ENCODE measurements at regions not wholly inside any gene's neighbourhood (a gene's known extent, or its start where the extent isn't known, plus 50 kb on each side); places are given as distances from the start of the nearest gene placed in this dataset.

- H3K27ac ChIP-seq (ENCODE audit: low read length): no peak overlapping the region
- ATAC-seq (ENCODE audit: insufficient read depth, low read depth): no peak
- no peak for DNase-seq
- H2AFZ ChIP-seq (ENCODE audit: low read depth, low read length): no peak overlapping the region
- no peaks in the 10 kb centered on the region for H3K27me3 ChIP-seq (ENCODE audit: insufficient read depth, low read length, poor library complexity)
- no peak overlapping the region for H3K4me3 ChIP-seq (ENCODE audit: low read depth in 1 of 2, low read length in 2 of 2)
- H3K36me3 ChIP-seq (ENCODE audit: insufficient read depth, low read length): no peaks in the 10 kb centered on the region
- no peaks in the 10 kb centered on the region for H3K79me2 ChIP-seq (ENCODE audit: insufficient read depth, low read length)
- H4K20me1 ChIP-seq (ENCODE audit: insufficient read depth, low read length): no peaks in the 10 kb centered on the region
- TF ChIP-seq CTCF (IDR thresholded peaks at IDR 0.05; ENCODE audit: borderline replicate concordance, extremely low read depth, low read length, poor library complexity, severe bottlenecking) (no peak), EZH2 (IDR thresholded peaks at IDR 0.05; ENCODE audit: borderline replicate concordance, low read depth, low read length, severe bottlenecking) (no peak)
- no peak overlapping the region for H3K4me2 ChIP-seq (ENCODE audit: insufficient read depth, low read length)
- no peaks in the 10 kb centered on the region for H3K9me3 ChIP-seq (ENCODE audit: insufficient read depth, low read length, severe bottlenecking)
- no peaks in the 10 kb centered on the region for H3K4me1 ChIP-seq (ENCODE audit: insufficient read depth, low read length)
- H3K9ac ChIP-seq (ENCODE audit: low read depth, low read length): no peak overlapping the region
Measured at GRCh38 chr3:64381367-64381766, 156.1 kb upstream of the PRICKLE2 start.

- no peaks in the 10 kb centered on the region for H3K9me3 ChIP-seq (ENCODE audit: insufficient read depth, low read length, severe bottlenecking)
- H3K4me2 ChIP-seq (ENCODE audit: insufficient read depth, low read length): no peak overlapping the region
- H3K27ac ChIP-seq (ENCODE audit: low read length): no peak overlapping the region
- no peaks in the 10 kb centered on the region for H3K36me3 ChIP-seq (ENCODE audit: insufficient read depth, low read length)
- H3K27me3 ChIP-seq (ENCODE audit: insufficient read depth, low read length, poor library complexity): no peaks in the 10 kb centered on the region
- no peak overlapping the region for H3K9ac ChIP-seq (ENCODE audit: low read depth, low read length)
- no peak for TF ChIP-seq CTCF (IDR thresholded peaks at IDR 0.05; ENCODE audit: borderline replicate concordance, extremely low read depth, low read length, poor library complexity, severe bottlenecking)
- TF ChIP-seq EZH2 (IDR thresholded peaks at IDR 0.05; ENCODE audit: borderline replicate concordance, low read depth, low read length, severe bottlenecking): no peak
- DNase-seq (no peak), ATAC-seq (ENCODE audit: insufficient read depth, low read depth) (no peak)
- no peaks in the 10 kb centered on the region for H3K4me1 ChIP-seq (ENCODE audit: insufficient read depth, low read length)
- H3K4me3 ChIP-seq (ENCODE audit: low read depth in 1 of 2, low read length in 2 of 2): no peak overlapping the region
- no peak overlapping the region for H2AFZ ChIP-seq (ENCODE audit: low read depth, low read length)
- H4K20me1 ChIP-seq (ENCODE audit: insufficient read depth, low read length): no peaks in the 10 kb centered on the region
- no peaks in the 10 kb centered on the region for H3K79me2 ChIP-seq (ENCODE audit: insufficient read depth, low read length)
Measured at GRCh38 chr3:64380546-64380945, 155.3 kb upstream of the PRICKLE2 start.

GRCh38 chr3:64379221-64379620, 154.0 kb upstream of the PRICKLE2 start:
- ATAC-seq (ENCODE audit: insufficient read depth, low read depth) (no peak), DNase-seq (no peak)
- Histone ChIP-seq H2AFZ (ENCODE audit: low read depth, low read length) (no peak overlapping the region), H3K36me3 (ENCODE audit: insufficient read depth, low read length) (no peaks in the 10 kb centered on the region), H4K20me1 (ENCODE audit: insufficient read depth, low read length) (no peaks in the 10 kb centered on the region), H3K27ac (ENCODE audit: low read length) (no peak overlapping the region), H3K79me2 (ENCODE audit: insufficient read depth, low read length) (no peaks in the 10 kb centered on the region), H3K4me2 (ENCODE audit: insufficient read depth, low read length) (no peak overlapping the region), H3K9ac (ENCODE audit: low read depth, low read length) (no peak overlapping the region), H3K9me3 (ENCODE audit: insufficient read depth, low read length, severe bottlenecking) (no peaks in the 10 kb centered on the region), H3K4me1 (ENCODE audit: insufficient read depth, low read length) (no peaks in the 10 kb centered on the region), H3K27me3 (ENCODE audit: insufficient read depth, low read length, poor library complexity) (no peaks in the 10 kb centered on the region), H3K4me3 (ENCODE audit: low read depth in 1 of 2, low read length in 2 of 2) (no peak overlapping the region)
- TF ChIP-seq EZH2 (IDR thresholded peaks at IDR 0.05; ENCODE audit: borderline replicate concordance, low read depth, low read length, severe bottlenecking) (no peak), CTCF (IDR thresholded peaks at IDR 0.05; ENCODE audit: borderline replicate concordance, extremely low read depth, low read length, poor library complexity, severe bottlenecking) (no peak)

- no peaks in the 10 kb centered on the region for H3K27me3 ChIP-seq (ENCODE audit: insufficient read depth, low read length, poor library complexity)
- no peak overlapping the region for H2AFZ ChIP-seq (ENCODE audit: low read depth, low read length)
- H3K36me3 ChIP-seq (ENCODE audit: insufficient read depth, low read length): no peaks in the 10 kb centered on the region
- ATAC-seq (ENCODE audit: insufficient read depth, low read depth) (no peak), DNase-seq (no peak)
- H4K20me1 ChIP-seq (ENCODE audit: insufficient read depth, low read length): no peaks in the 10 kb centered on the region
- H3K4me3 ChIP-seq (ENCODE audit: low read depth in 1 of 2, low read length in 2 of 2): no peak overlapping the region
- H3K27ac ChIP-seq (ENCODE audit: low read length): no peak overlapping the region
- H3K4me2 ChIP-seq (ENCODE audit: insufficient read depth, low read length): no peak overlapping the region
- no peaks in the 10 kb centered on the region for H3K9me3 ChIP-seq (ENCODE audit: insufficient read depth, low read length, severe bottlenecking)
- H3K79me2 ChIP-seq (ENCODE audit: insufficient read depth, low read length): no peaks in the 10 kb centered on the region
- no peaks in the 10 kb centered on the region for H3K4me1 ChIP-seq (ENCODE audit: insufficient read depth, low read length)
- no peak overlapping the region for H3K9ac ChIP-seq (ENCODE audit: low read depth, low read length)
- no peak for TF ChIP-seq EZH2 (IDR thresholded peaks at IDR 0.05; ENCODE audit: borderline replicate concordance, low read depth, low read length, severe bottlenecking)
- TF ChIP-seq CTCF (IDR thresholded peaks at IDR 0.05; ENCODE audit: borderline replicate concordance, extremely low read depth, low read length, poor library complexity, severe bottlenecking): no peak
Measured at GRCh38 chr3:64377942-64378341, 152.7 kb upstream of the PRICKLE2 start.
